Fibroblast of lung (primary cell): ENCODE measurements at regions not wholly inside any gene's neighbourhood (a gene's known extent, or its start where the extent isn't known, plus 50 kb on each side); places are given as distances from the start of the nearest gene placed in this dataset.

Experiments
- DNase-seq, 2 donors: peaks; one replicate each; pipeline versions ENCODE4 v3.0.0 to v3.0.0-alpha.2; 2010; ENCODE audit warnings: low read depth in 2 of 2
- H2AFZ ChIP-seq: 2 replicates; pipeline ENCODE4 v1.5.1; 2012; ENCODE audit warnings: low read length, control low read depth, inconsistent platforms
- H3K27ac ChIP-seq: 2 replicates; pipeline ENCODE4 v1.5.1; 2011; ENCODE audit warnings: low read length, control low read depth; ENCODE audit not compliant: insufficient read depth
- H3K27me3 ChIP-seq: 2 replicates; pipeline ENCODE4 v1.5.1; 2011; ENCODE audit warnings: mild to moderate bottlenecking, low read length; ENCODE audit not compliant: control insufficient read depth, insufficient read depth
- H3K36me3 ChIP-seq: 2 replicates; pipeline ENCODE4 v1.5.1; 2011; ENCODE audit warnings: low read length; ENCODE audit not compliant: control insufficient read depth, insufficient read depth
- H3K4me1 ChIP-seq: 2 replicates; pipeline ENCODE4 v1.5.1; 2011; ENCODE audit warnings: low read length; ENCODE audit not compliant: control insufficient read depth, insufficient read depth; ENCODE audit errors: extremely low read depth
- H3K4me2 ChIP-seq: 2 replicates; pipeline ENCODE4 v1.5.1; 2011; ENCODE audit warnings: low read length, control low read depth; ENCODE audit not compliant: insufficient read depth; ENCODE audit errors: extremely low read depth
- H3K4me3 ChIP-seq, 4 experiments: fragments of 200-600 bp in 1 of 4; sonication (generic) in 1 of 4; replicated peaks in 1 of 4; 2 replicates each; pipeline ENCODE4 v1.5.1; 2011 to 2016; ENCODE audit warnings: low read length in 4 of 4, low read depth in 3 of 4, mild to moderate bottlenecking in 3 of 4, control low read depth in 2 of 4, inconsistent platforms in 1 of 4, mixed read lengths in 1 of 4; ENCODE audit not compliant: insufficient read depth in 1 of 4; ENCODE audit errors: control extremely low read depth in 1 of 4
- H3K79me2 ChIP-seq: 2 replicates; pipeline ENCODE4 v1.5.1; 2012; ENCODE audit warnings: mild to moderate bottlenecking, low read length, inconsistent platforms; ENCODE audit not compliant: control insufficient read depth, insufficient read depth
- H3K9ac ChIP-seq: 2 replicates; pipeline ENCODE4 v1.5.1; 2011; ENCODE audit warnings: mild to moderate bottlenecking, low read length, control low read depth; ENCODE audit not compliant: insufficient read depth
- H3K9me3 ChIP-seq: 2 replicates; pipeline ENCODE4 v1.5.1; 2012; ENCODE audit warnings: low read depth, low read length; ENCODE audit not compliant: control insufficient read depth, insufficient read depth
- H4K20me1 ChIP-seq: 2 replicates; pipeline ENCODE4 v1.5.1; 2011; ENCODE audit warnings: low read length; ENCODE audit not compliant: control insufficient read depth, insufficient read depth; ENCODE audit errors: extremely low read depth
- CTCF ChIP-seq, 2 donors: IDR thresholded peaks in 1 of 2; conservative IDR thresholded peaks in 1 of 2; 1 replicate in 1 of 2; 2 replicates in 1 of 2; pipeline ENCODE4 v1.5.1; 2011 to 2012; ENCODE audit warnings: low read length in 2 of 2, control low read depth in 1 of 2, inconsistent platforms in 1 of 2, low read depth in 1 of 2, mild to moderate bottlenecking in 1 of 2
- EZH2 ChIP-seq: IDR thresholded peaks from 2 replicates; pipeline ENCODE4 v1.5.1; 2012; ENCODE audit warnings: low read length, control low read depth, mild to moderate bottlenecking; ENCODE audit errors: missing control alignments

- TF ChIP-seq CTCF (conservative IDR thresholded peaks at IDR 0.05 in 1 of 2, IDR thresholded peaks at IDR 0.05 in 1 of 2; ENCODE audit: low read depth in 1 of 2, low read length in 2 of 2) (no peak), EZH2 (no peak)
- no peak overlapping the region for H3K4me2 ChIP-seq
- no peaks in the 10 kb centered on the region for H4K20me1 ChIP-seq
- no peaks in the 10 kb centered on the region for H3K4me1 ChIP-seq
- no peak overlapping the region for H3K27ac ChIP-seq
- H3K9me3 ChIP-seq: no peaks in the 10 kb centered on the region
- H3K9ac ChIP-seq: no peak overlapping the region
- H3K36me3 ChIP-seq: no peaks in the 10 kb centered on the region
- H3K27me3 ChIP-seq: no peaks in the 10 kb centered on the region
- no peaks in the 10 kb centered on the region for H3K79me2 ChIP-seq
- H2AFZ ChIP-seq: no peak overlapping the region
- DNase-seq: no peak
- no peak overlapping the region for H3K4me3 ChIP-seq
Observed at GRCh38 chr18:22567794-22568193, 150.1 kb upstream of the CTAGE1 start.

GRCh38 chr18:22570492-22570891, 152.8 kb upstream of the CTAGE1 start:
- H3K79me2 ChIP-seq: no peaks in the 10 kb centered on the region
- TF ChIP-seq CTCF (conservative IDR thresholded peaks at IDR 0.05 in 1 of 2, IDR thresholded peaks at IDR 0.05 in 1 of 2; ENCODE audit: low read depth in 1 of 2, low read length in 2 of 2): no peak
- TF ChIP-seq EZH2: no peak
- H3K36me3 ChIP-seq: no peaks in the 10 kb centered on the region
- no peak overlapping the region for H3K4me3 ChIP-seq
- H2AFZ ChIP-seq: no peak overlapping the region
- DNase-seq: no peak
- no peaks in the 10 kb centered on the region for H3K4me1 ChIP-seq
- H3K27me3 ChIP-seq: no peaks in the 10 kb centered on the region
- no peaks in the 10 kb centered on the region for H4K20me1 ChIP-seq
- no peak overlapping the region for H3K4me2 ChIP-seq
- H3K9me3 ChIP-seq: no peaks in the 10 kb centered on the region
- H3K9ac ChIP-seq: no peak overlapping the region
- H3K27ac ChIP-seq: no peak overlapping the region

- TF ChIP-seq EZH2: no peak
- no peak for TF ChIP-seq CTCF (conservative IDR thresholded peaks at IDR 0.05 in 1 of 2, IDR thresholded peaks at IDR 0.05 in 1 of 2; ENCODE audit: low read depth in 1 of 2, low read length in 2 of 2)
- no peaks in the 10 kb centered on the region for H3K36me3 ChIP-seq
- no peaks in the 10 kb centered on the region for H3K4me1 ChIP-seq
- no peaks in the 10 kb centered on the region for H3K9me3 ChIP-seq
- no peak overlapping the region for H2AFZ ChIP-seq
- H3K27ac ChIP-seq: no peak overlapping the region
- no peaks in the 10 kb centered on the region for H4K20me1 ChIP-seq
- H3K27me3 ChIP-seq: no peaks in the 10 kb centered on the region
- H3K79me2 ChIP-seq: no peaks in the 10 kb centered on the region
- no peak overlapping the region for H3K9ac ChIP-seq
- no peak overlapping the region for H3K4me3 ChIP-seq
- H3K4me2 ChIP-seq: no peak overlapping the region
- no peak for DNase-seq
Observed at GRCh38 chr18:22572341-22572740, 154.6 kb upstream of the CTAGE1 start.
